GM20000 (cell line): ENCODE measurements at regions not wholly inside any gene's neighbourhood (a gene's known extent, or its start where the extent isn't known, plus 50 kb on each side); places are given as distances from the start of the nearest gene placed in this dataset.
"Not testable (repeated sequence)": the region's sequence is repeated elsewhere in the genome, so short reads cannot be mapped to it uniquely, and the experiment has no call there.

ENCODE experiments used
- DNase-seq: peaks from one replicate; pipeline ENCODE4 v3.0.0; 2012; ENCODE audit warnings: low spot score
- CTCF ChIP-seq: IDR thresholded peaks from 2 replicates; pipeline ENCODE4 v1.5.1; 2012; ENCODE audit warnings: mild to moderate bottlenecking, control low read depth; ENCODE audit errors: extremely low read depth, missing control alignments

GRCh38 chr1:88562991-88563390, 121.1 kb upstream of the PKN2 start:
- DNase-seq: no peak
- no peak for TF ChIP-seq CTCF

GRCh38 chr1:88566615-88567387, 117.3 kb upstream of the PKN2 start:
- no peak for TF ChIP-seq CTCF
- DNase-seq: no peak

GRCh38 chr1:88571506-88571905, 112.6 kb upstream of the PKN2 start:
- no peak for DNase-seq
- TF ChIP-seq CTCF: no peak

GRCh38 chr1:88579598-88579997, 104.5 kb upstream of the PKN2 start:
- no peak for DNase-seq
- TF ChIP-seq CTCF: no peak

GRCh38 chr1:88581703-88582102, 102.4 kb upstream of the PKN2 start:
- no peak for DNase-seq
- no peak for TF ChIP-seq CTCF

GRCh38 chr1:88593358-88593757, 90.7 kb upstream of the PKN2 start:
- no peak for DNase-seq
- TF ChIP-seq CTCF: no peak

- peak; percentile 9 for TF ChIP-seq CTCF
- peak; percentile 19 for DNase-seq
Measured at GRCh38 chr1:88595355-88596002, 88.6 kb upstream of the PKN2 start.

GRCh38 chr1:88597973-88598372, 86.1 kb upstream of the PKN2 start:
- DNase-seq: not testable (repeated sequence)
